ENCODE measurements at regions not wholly inside any gene's neighbourhood (a gene's known extent, or its start where the extent isn't known, plus 50 kb on each side); places are given as distances from the start of the nearest gene placed in this dataset.

DNA sequence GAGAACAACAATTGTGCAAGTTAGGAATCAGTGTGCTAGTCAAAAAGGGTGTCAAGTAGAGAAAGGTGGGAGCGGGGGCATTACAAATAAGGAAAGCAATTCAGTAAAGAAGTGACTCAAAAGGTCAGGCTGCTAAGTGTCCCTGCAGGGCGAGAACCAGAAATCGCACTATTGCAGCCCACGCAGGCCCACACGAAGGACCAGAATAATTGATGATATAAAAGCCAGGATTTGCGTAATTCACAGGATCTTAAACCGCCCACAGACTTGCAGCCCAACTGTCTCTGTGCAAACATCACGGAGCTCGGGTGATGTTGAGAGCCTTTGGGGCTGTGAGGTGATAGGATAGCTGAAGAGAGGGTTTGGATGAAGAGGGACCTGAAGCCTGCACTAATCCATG lies 349.0 kb downstream of the BRINP1 start:
- H3K9me2 ChIP-seq (ENCODE audit: insufficient read depth, low read length): no peaks in the 10 kb centered on the region
- TF ChIP-seq, protein P1, sequence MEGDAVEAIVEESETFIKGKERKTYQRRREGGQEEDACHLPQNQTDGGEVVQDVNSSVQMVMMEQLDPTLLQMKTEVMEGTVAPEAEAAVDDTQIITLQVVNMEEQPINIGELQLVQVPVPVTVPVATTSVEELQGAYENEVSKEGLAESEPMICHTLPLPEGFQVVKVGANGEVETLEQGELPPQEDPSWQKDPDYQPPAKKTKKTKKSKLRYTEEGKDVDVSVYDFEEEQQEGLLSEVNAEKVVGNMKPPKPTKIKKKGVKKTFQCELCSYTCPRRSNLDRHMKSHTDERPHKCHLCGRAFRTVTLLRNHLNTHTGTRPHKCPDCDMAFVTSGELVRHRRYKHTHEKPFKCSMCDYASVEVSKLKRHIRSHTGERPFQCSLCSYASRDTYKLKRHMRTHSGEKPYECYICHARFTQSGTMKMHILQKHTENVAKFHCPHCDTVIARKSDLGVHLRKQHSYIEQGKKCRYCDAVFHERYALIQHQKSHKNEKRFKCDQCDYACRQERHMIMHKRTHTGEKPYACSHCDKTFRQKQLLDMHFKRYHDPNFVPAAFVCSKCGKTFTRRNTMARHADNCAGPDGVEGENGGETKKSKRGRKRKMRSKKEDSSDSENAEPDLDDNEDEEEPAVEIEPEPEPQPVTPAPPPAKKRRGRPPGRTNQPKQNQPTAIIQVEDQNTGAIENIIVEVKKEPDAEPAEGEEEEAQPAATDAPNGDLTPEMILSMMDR (IDR thresholded peaks at IDR 0.05; ENCODE audit: poor library complexity, severe bottlenecking): no peak
- TF ChIP-seq EZH2 (IDR thresholded peaks at IDR 0.05; ENCODE audit: borderline replicate concordance, insufficient read depth, low read length, poor library complexity, severe bottlenecking) (no peak), POLR2AphosphoS5 (IDR thresholded peaks at IDR 0.05) (no peak), MXI1 (conservative IDR thresholded peaks at IDR 0.05; ENCODE audit: poor library complexity, severe bottlenecking) (no peak), EP300 (conservative IDR thresholded peaks at IDR 0.05; ENCODE audit: poor library complexity, severe bottlenecking) (no peak), RAD21 (conservative IDR thresholded peaks at IDR 0.05) (no peak), TAF1 (IDR thresholded peaks at IDR 0.05; ENCODE audit: low read depth) (no peak), SMC3 (conservative IDR thresholded peaks at IDR 0.05; ENCODE audit: poor library complexity) (no peak)
- TF ChIP-seq, protein P2, sequence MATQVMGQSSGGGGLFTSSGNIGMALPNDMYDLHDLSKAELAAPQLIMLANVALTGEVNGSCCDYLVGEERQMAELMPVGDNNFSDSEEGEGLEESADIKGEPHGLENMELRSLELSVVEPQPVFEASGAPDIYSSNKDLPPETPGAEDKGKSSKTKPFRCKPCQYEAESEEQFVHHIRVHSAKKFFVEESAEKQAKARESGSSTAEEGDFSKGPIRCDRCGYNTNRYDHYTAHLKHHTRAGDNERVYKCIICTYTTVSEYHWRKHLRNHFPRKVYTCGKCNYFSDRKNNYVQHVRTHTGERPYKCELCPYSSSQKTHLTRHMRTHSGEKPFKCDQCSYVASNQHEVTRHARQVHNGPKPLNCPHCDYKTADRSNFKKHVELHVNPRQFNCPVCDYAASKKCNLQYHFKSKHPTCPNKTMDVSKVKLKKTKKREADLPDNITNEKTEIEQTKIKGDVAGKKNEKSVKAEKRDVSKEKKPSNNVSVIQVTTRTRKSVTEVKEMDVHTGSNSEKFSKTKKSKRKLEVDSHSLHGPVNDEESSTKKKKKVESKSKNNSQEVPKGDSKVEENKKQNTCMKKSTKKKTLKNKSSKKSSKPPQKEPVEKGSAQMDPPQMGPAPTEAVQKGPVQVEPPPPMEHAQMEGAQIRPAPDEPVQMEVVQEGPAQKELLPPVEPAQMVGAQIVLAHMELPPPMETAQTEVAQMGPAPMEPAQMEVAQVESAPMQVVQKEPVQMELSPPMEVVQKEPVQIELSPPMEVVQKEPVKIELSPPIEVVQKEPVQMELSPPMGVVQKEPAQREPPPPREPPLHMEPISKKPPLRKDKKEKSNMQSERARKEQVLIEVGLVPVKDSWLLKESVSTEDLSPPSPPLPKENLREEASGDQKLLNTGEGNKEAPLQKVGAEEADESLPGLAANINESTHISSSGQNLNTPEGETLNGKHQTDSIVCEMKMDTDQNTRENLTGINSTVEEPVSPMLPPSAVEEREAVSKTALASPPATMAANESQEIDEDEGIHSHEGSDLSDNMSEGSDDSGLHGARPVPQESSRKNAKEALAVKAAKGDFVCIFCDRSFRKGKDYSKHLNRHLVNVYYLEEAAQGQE (IDR thresholded peaks at IDR 0.05; ENCODE audit: borderline replicate concordance): no peak
- no peak overlapping the region for H3K27ac ChIP-seq (ENCODE audit: low read length)
- H4K20me1 ChIP-seq (ENCODE audit: insufficient read depth): no peaks in the 10 kb centered on the region
- no peak overlapping the region for H3K4me3 ChIP-seq (ENCODE audit: low read length)
- no peaks in the 10 kb centered on the region for H3F3A ChIP-seq (ENCODE audit: insufficient read depth, low read length, poor library complexity, severe bottlenecking)
- H3K79me2 ChIP-seq (replicated peaks; ENCODE audit: insufficient read depth, low read length): no peaks in the 10 kb centered on the region
- no peak overlapping the region for H3K9ac ChIP-seq (ENCODE audit: low read length)
- no peaks in the 10 kb centered on the region for H3K36me3 ChIP-seq (ENCODE audit: insufficient read depth, low read length)
- no peaks in the 10 kb centered on the region for H3K9me3 ChIP-seq (ENCODE audit: low read length)
- no peak overlapping the region for H3K4me2 ChIP-seq (ENCODE audit: low read length)
- no peak overlapping the region for H2AFZ ChIP-seq (ENCODE audit: low read depth, low read length)
- H3K27me3 ChIP-seq (ENCODE audit: insufficient read depth, low read depth, low read length): no peaks in the 10 kb centered on the region

- H3K27ac ChIP-seq (ENCODE audit: low read length): no peak overlapping the region
- H3F3A ChIP-seq (ENCODE audit: insufficient read depth, low read length, poor library complexity, severe bottlenecking): no peaks in the 10 kb centered on the region
- no peaks in the 10 kb centered on the region for H4K20me1 ChIP-seq (ENCODE audit: insufficient read depth)
- no peak overlapping the region for H3K4me3 ChIP-seq (ENCODE audit: low read length)
- no peaks in the 10 kb centered on the region for H3K79me2 ChIP-seq (replicated peaks; ENCODE audit: insufficient read depth, low read length)
- no peak overlapping the region for H2AFZ ChIP-seq (ENCODE audit: low read depth, low read length)
- no peak for TF ChIP-seq RAD21 (conservative IDR thresholded peaks at IDR 0.05)
- no peak for TF ChIP-seq SMC3 (conservative IDR thresholded peaks at IDR 0.05; ENCODE audit: poor library complexity)
- TF ChIP-seq, protein P1 (IDR thresholded peaks at IDR 0.05; ENCODE audit: poor library complexity, severe bottlenecking): no peak
- TF ChIP-seq TAF1 (IDR thresholded peaks at IDR 0.05; ENCODE audit: low read depth): no peak
- TF ChIP-seq, protein P2 (IDR thresholded peaks at IDR 0.05; ENCODE audit: borderline replicate concordance): no peak
- no peak for TF ChIP-seq EP300 (conservative IDR thresholded peaks at IDR 0.05; ENCODE audit: poor library complexity, severe bottlenecking)
- no peak for TF ChIP-seq POLR2AphosphoS5 (IDR thresholded peaks at IDR 0.05)
- TF ChIP-seq MXI1 (conservative IDR thresholded peaks at IDR 0.05; ENCODE audit: poor library complexity, severe bottlenecking): no peak
- TF ChIP-seq EZH2 (IDR thresholded peaks at IDR 0.05; ENCODE audit: borderline replicate concordance, insufficient read depth, low read length, poor library complexity, severe bottlenecking): no peak
- H3K9ac ChIP-seq (ENCODE audit: low read length): no peak overlapping the region
- H3K9me3 ChIP-seq (ENCODE audit: low read length): no peaks in the 10 kb centered on the region
- no peaks in the 10 kb centered on the region for H3K36me3 ChIP-seq (ENCODE audit: insufficient read depth, low read length)
- no peak overlapping the region for H3K4me2 ChIP-seq (ENCODE audit: low read length)
- H3K27me3 ChIP-seq (ENCODE audit: insufficient read depth, low read depth, low read length): no peaks in the 10 kb centered on the region
- no peaks in the 10 kb centered on the region for H3K9me2 ChIP-seq (ENCODE audit: insufficient read depth, low read length)
Measured at GRCh38 chr9:119020730-119021333, 348.4 kb downstream of the BRINP1 start.

All from neural cell (in vitro differentiated cells).